Activated naive CD4-positive, alpha-beta T cell treated with anti-CD3 and anti-CD28 coated beads for 36 hours (primary cell): ENCODE measurements at regions not wholly inside any gene's neighbourhood (a gene's known extent, or its start where the extent isn't known, plus 50 kb on each side); places are given as distances from the start of the nearest gene placed in this dataset.

ENCODE experiments used
- CTCF ChIA-PET: fragments of 350-600 bp; sonication (Branson Sonifier 250); formaldehyde crosslinking; loops from one replicate; lab custom pipeline; 2021; ENCODE audit warnings: antibody characterized with exemption; lab: Charles Lee
- DNase-seq: peaks from one replicate; pipeline ENCODE4 v3.0.0-alpha.2; 2020
- H3K27ac Mint-ChIP-seq: one replicate; pipeline ENCODE4 v1.8.0; 2021; ENCODE audit warnings: mild to moderate bottlenecking, mixed read lengths
- H3K27me3 Mint-ChIP-seq: one replicate; pipeline ENCODE4 v1.8.0; 2021; ENCODE audit warnings: low read depth, mixed read lengths
- H3K36me3 Mint-ChIP-seq: one replicate; pipeline ENCODE4 v1.8.0; 2021; ENCODE audit warnings: low read depth, mixed read lengths
- H3K4me1 Mint-ChIP-seq: one replicate; pipeline ENCODE4 v1.8.0; 2021; ENCODE audit warnings: low read depth, mixed read lengths
- H3K4me3 Mint-ChIP-seq: one replicate; pipeline ENCODE4 v1.8.0; 2021; ENCODE audit warnings: mild to moderate bottlenecking, moderate library complexity, mixed read lengths
- H3K9me3 Mint-ChIP-seq: one replicate; pipeline ENCODE4 v1.8.0; 2021; ENCODE audit warnings: mixed read lengths
- intact Hi-C: fragments of 100-400 bp; cut with micrococcal nuclease; formaldehyde crosslinking; loops from one replicate; pipeline ENCODE4 v1.15.1; 2023

- CTCF ChIA-PET, result no interaction called here
- H3K27me3 Mint-ChIP-seq, result no peaks in the 10 kb centered on the region
- no peaks in the 10 kb centered on the region for H3K36me3 Mint-ChIP-seq
- intact Hi-C loops, result no loop called here
- no peak overlapping the region for H3K27ac Mint-ChIP-seq
- DNase-seq, result no peak
- no peak overlapping the region for H3K4me3 Mint-ChIP-seq
- H3K9me3 Mint-ChIP-seq, result peaks cover 12% of the 10 kb centered on the region
- no peaks in the 10 kb centered on the region for H3K4me1 Mint-ChIP-seq
Measured at GRCh38 chr13:63081400-63082014, 1665.9 kb upstream of the PCDH20 start.

- Mint-ChIP-seq H3K27me3 (no peaks in the 10 kb centered on the region), H3K27ac (no peak overlapping the region), H3K4me1 (no peaks in the 10 kb centered on the region), H3K9me3 (peaks cover 10% of the 10 kb centered on the region), H3K4me3 (no peak overlapping the region), H3K36me3 (no peaks in the 10 kb centered on the region)
- CTCF ChIA-PET, result no interaction called here
- intact Hi-C loops, result no loop called here
- no peak for DNase-seq
Measured at GRCh38 chr13:63075126-63075525, 1659.5 kb upstream of the PCDH20 start.

GRCh38 chr13:63050287-63050686, 1634.6 kb upstream of the PCDH20 start:
- H3K4me1 Mint-ChIP-seq, result no peaks in the 10 kb centered on the region

GRCh38 chr13:63048653-63049052, 1633.0 kb upstream of the PCDH20 start:
- Mint-ChIP-seq H3K27me3 (no peaks in the 10 kb centered on the region), H3K36me3 (no peaks in the 10 kb centered on the region), H3K4me1 (no peaks in the 10 kb centered on the region), H3K27ac (no peak overlapping the region), H3K4me3 (no peak overlapping the region), H3K9me3 (peaks cover 14% of the 10 kb centered on the region)
- CTCF ChIA-PET, result no interaction called here
- no peak for DNase-seq
- intact Hi-C loops, result no loop called here

More at GRCh38 chr13:63050287-63050686, 1634.6 kb upstream of the PCDH20 start:
- intact Hi-C loops, result no loop called here
- Mint-ChIP-seq H3K27me3 (no peaks in the 10 kb centered on the region), H3K9me3 (peaks cover 11% of the 10 kb centered on the region), H3K36me3 (no peaks in the 10 kb centered on the region), H3K27ac (no peak overlapping the region), H3K4me3 (no peak overlapping the region)
- DNase-seq, result no peak
- CTCF ChIA-PET, result no interaction called here

DNA sequence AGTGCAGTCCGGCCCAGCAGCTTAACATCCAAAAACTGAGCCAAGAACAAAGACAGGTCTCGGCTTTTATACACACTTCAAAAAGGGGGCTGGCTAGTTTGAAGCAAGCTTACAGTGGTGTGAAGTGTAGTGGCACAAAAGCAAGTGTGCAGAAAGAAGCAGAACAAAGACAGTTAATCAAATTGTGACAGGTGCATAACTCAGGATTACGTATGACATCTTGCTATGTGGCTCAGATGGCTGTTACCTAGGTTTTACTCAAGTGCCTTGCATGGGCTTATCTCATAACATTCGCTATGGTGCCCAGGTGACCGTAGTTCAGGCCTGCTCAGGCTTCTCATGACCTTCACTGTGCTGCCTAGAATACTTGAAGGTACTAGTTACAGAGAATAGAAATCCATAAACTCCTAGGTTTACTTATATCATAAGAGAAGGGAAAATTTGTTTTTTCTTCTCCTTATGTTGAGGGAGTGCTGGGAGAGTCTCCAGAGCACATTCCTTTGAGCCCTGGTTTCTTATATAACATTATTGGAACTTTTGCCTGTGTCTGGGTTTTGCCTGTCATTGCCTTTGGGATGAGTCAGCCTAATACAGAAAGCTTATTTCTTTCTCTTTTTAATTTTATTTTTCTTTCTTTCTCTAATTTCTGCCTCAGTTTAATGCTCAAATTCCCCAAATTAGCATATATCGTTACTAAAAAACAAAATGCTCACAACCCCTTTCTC, 1629.1 kb upstream of the PCDH20 start:
- CTCF ChIA-PET, result no interaction called here
- Mint-ChIP-seq H3K4me3 (no peak overlapping the region), H3K4me1 (no peaks in the 10 kb centered on the region), H3K9me3 (peaks cover 12% of the 10 kb centered on the region), H3K36me3 (no peaks in the 10 kb centered on the region), H3K27me3 (no peaks in the 10 kb centered on the region), H3K27ac (no peak overlapping the region)
- DNase-seq, result no peak
- intact Hi-C loops, result no loop called here

GRCh38 chr13:63042686-63043085, 1627.0 kb upstream of the PCDH20 start:
- Mint-ChIP-seq H3K4me3 (no peak overlapping the region), H3K27ac (no peak overlapping the region), H3K27me3 (no peaks in the 10 kb centered on the region), H3K9me3 (peaks cover 12% of the 10 kb centered on the region), H3K4me1 (no peaks in the 10 kb centered on the region), H3K36me3 (no peaks in the 10 kb centered on the region)
- CTCF ChIA-PET, result no interaction called here
- intact Hi-C loops, result no loop called here
- no peak for DNase-seq

DNA sequence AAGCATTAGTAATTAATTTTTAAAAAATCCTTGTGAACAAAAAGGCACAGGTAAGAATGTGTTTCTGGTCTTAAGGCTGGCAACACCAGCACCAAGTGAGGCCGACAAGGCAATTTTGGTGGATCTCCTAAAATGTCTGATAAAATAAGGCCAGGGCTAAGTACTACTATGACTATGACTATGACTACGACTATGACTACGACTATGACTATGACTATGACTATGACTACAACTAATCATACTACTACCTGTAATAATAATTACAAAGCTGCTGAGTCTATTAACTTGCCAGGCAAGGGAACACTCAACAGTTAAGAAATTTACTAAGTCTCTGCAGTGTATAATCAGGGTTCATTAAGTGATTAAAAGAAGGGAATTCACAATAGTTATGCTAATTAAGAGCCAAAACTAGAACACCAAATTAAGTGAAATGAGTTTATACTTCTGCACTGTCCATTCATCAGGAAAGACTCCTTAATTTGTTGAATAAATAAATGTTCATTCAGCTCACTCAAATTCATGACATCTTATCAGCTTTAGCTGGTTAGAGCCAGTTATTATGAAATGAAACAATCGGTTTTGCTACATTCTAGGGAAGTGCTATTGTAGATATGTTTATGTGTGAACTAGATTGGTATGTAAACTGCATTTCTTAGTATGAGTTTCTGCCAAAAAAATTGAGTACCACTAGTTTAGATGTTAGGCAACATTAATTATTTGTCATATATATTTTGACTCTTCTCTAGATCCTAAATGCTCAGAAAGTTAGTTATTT, 1626.2 kb upstream of the PCDH20 start:
- no peak for DNase-seq
- Mint-ChIP-seq H3K27ac (no peak overlapping the region), H3K4me3 (no peak overlapping the region), H3K36me3 (no peaks in the 10 kb centered on the region), H3K4me1 (no peaks in the 10 kb centered on the region), H3K9me3 (peaks cover 10% of the 10 kb centered on the region), H3K27me3 (no peaks in the 10 kb centered on the region)
- CTCF ChIA-PET, result no interaction called here
- intact Hi-C loops, result no loop called here

- Mint-ChIP-seq H3K9me3 (peaks cover 7% of the 10 kb centered on the region), H3K4me1 (no peaks in the 10 kb centered on the region), H3K4me3 (no peak overlapping the region), H3K27ac (no peak overlapping the region), H3K36me3 (no peaks in the 10 kb centered on the region), H3K27me3 (no peaks in the 10 kb centered on the region)
- no peak for DNase-seq
- CTCF ChIA-PET, result no interaction called here
- intact Hi-C loops, result no loop called here
Measured at GRCh38 chr13:63026285-63026797, 1610.7 kb upstream of the PCDH20 start.

- Mint-ChIP-seq H3K27me3 (no peaks in the 10 kb centered on the region), H3K36me3 (no peaks in the 10 kb centered on the region), H3K4me1 (no peaks in the 10 kb centered on the region), H3K9me3 (peaks cover 7% of the 10 kb centered on the region), H3K27ac (no peak overlapping the region), H3K4me3 (no peak overlapping the region)
- no peak for DNase-seq
- CTCF ChIA-PET, result no interaction called here
- intact Hi-C loops, result no loop called here
Measured at GRCh38 chr13:63025741-63026140, 1610.1 kb upstream of the PCDH20 start.

- intact Hi-C loops, result no loop called here
- H3K4me1 Mint-ChIP-seq, result no peaks in the 10 kb centered on the region
- peaks cover 2% of the 10 kb centered on the region for H3K9me3 Mint-ChIP-seq
- H3K27ac Mint-ChIP-seq, result no peak overlapping the region
- H3K36me3 Mint-ChIP-seq, result no peaks in the 10 kb centered on the region
- no peak overlapping the region for H3K4me3 Mint-ChIP-seq
- CTCF ChIA-PET, result no interaction called here
- H3K27me3 Mint-ChIP-seq, result no peaks in the 10 kb centered on the region
- DNase-seq, result no peak
Measured at GRCh38 chr13:63024458-63024857, 1608.8 kb upstream of the PCDH20 start.

DNA sequence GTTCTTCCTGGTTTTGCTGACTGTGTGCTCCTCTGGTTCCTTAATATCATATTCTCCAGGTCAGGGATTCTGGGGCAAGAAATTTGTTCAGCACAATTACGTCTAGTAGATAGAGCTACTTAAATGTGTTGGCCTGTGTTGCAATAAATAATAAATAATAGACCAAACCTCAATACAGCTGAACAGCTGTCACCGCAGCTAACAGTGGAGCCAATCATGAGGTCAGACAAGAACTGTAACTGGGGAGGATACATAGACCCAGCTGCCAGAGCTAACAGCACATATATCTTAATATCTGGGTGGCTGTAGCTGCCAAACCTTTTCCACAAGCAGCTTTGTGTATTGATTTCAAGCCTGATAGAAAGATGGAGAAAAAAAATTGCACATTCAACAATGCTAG, 1596.3 kb upstream of the PCDH20 start:
- intact Hi-C loops, result no loop called here
- H3K4me3 Mint-ChIP-seq, result no peak overlapping the region

DNA sequence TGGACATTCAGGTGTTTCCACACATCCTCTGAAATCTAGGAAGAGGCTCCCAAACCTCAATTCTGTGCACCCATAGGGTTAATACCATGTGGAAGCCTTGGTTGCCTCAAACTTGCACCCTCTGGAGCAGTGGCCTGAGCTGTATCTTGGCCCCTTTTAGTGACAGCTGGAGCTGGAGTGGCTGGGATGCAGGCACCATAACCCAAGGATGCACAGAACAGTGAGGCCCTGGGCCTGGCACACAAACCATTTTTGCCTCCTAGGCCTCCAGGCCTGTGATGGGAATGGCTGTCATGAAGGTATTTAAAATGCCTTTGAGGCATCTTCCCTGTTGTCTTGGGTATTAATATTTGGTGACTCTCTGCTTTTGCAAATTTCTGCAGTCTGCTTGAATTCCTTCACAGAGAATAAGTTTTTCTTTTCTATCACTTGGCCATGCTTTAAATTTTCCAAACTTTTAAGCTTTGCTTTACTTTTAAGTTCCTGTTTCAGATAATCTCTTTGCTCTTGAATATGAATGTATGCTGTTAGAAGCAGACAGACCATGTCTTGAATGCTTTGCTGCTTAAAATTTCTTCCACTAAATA, 1594.5 kb upstream of the PCDH20 start:
- no peaks in the 10 kb centered on the region for H3K27me3 Mint-ChIP-seq
- H3K9me3 Mint-ChIP-seq, result peaks cover 33% of the 10 kb centered on the region
- no peak for DNase-seq
- no peak overlapping the region for H3K27ac Mint-ChIP-seq
- CTCF ChIA-PET, result no interaction called here
- H3K4me1 Mint-ChIP-seq, result no peaks in the 10 kb centered on the region
- no peaks in the 10 kb centered on the region for H3K36me3 Mint-ChIP-seq
- intact Hi-C loops, result no loop called here
- H3K4me3 Mint-ChIP-seq, result no peak overlapping the region

More for the DNA sequence above, 1596.3 kb upstream of the PCDH20 start:
- Mint-ChIP-seq H3K27ac (no peak overlapping the region), H3K9me3 (peaks cover 26% of the 10 kb centered on the region), H3K4me1 (no peaks in the 10 kb centered on the region), H3K27me3 (no peaks in the 10 kb centered on the region), H3K36me3 (no peaks in the 10 kb centered on the region)
- CTCF ChIA-PET, result no interaction called here
- no peak for DNase-seq
